ENCODE measurements at regions not wholly inside any gene's neighbourhood (a gene's known extent, or its start where the extent isn't known, plus 50 kb on each side); places are given as distances from the start of the nearest gene placed in this dataset.

GRCh38 chr10:61825628-61826027 lies 75.9 kb upstream of the ARID5B start:
- TF ChIP-seq, protein P1, sequence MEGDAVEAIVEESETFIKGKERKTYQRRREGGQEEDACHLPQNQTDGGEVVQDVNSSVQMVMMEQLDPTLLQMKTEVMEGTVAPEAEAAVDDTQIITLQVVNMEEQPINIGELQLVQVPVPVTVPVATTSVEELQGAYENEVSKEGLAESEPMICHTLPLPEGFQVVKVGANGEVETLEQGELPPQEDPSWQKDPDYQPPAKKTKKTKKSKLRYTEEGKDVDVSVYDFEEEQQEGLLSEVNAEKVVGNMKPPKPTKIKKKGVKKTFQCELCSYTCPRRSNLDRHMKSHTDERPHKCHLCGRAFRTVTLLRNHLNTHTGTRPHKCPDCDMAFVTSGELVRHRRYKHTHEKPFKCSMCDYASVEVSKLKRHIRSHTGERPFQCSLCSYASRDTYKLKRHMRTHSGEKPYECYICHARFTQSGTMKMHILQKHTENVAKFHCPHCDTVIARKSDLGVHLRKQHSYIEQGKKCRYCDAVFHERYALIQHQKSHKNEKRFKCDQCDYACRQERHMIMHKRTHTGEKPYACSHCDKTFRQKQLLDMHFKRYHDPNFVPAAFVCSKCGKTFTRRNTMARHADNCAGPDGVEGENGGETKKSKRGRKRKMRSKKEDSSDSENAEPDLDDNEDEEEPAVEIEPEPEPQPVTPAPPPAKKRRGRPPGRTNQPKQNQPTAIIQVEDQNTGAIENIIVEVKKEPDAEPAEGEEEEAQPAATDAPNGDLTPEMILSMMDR (IDR thresholded peaks at IDR 0.05; ENCODE audit: control insufficient read depth, extremely low read depth, insufficient read depth) = no peak
- H3K4me3 ChIP-seq (ENCODE audit: low read depth, low read length) = no peak overlapping the region
- no peak for DNase-seq (ENCODE audit: low read depth)

GRCh38 chr10:61828034-61828433 lies 73.5 kb upstream of the ARID5B start:
- DNase-seq (ENCODE audit: low read depth) = no peak
- no peak overlapping the region for H3K4me3 ChIP-seq (ENCODE audit: low read depth, low read length)
- TF ChIP-seq, protein P1 (IDR thresholded peaks at IDR 0.05; ENCODE audit: control insufficient read depth, extremely low read depth, insufficient read depth) = no peak

GRCh38 chr10:61828788-61829187 lies 72.7 kb upstream of the ARID5B start:
- DNase-seq (ENCODE audit: low read depth) = peak; percentile 63
- TF ChIP-seq, protein P1 (IDR thresholded peaks at IDR 0.05; ENCODE audit: control insufficient read depth, extremely low read depth, insufficient read depth) = no peak
- no peak overlapping the region for H3K4me3 ChIP-seq (ENCODE audit: low read depth, low read length)

DNA sequence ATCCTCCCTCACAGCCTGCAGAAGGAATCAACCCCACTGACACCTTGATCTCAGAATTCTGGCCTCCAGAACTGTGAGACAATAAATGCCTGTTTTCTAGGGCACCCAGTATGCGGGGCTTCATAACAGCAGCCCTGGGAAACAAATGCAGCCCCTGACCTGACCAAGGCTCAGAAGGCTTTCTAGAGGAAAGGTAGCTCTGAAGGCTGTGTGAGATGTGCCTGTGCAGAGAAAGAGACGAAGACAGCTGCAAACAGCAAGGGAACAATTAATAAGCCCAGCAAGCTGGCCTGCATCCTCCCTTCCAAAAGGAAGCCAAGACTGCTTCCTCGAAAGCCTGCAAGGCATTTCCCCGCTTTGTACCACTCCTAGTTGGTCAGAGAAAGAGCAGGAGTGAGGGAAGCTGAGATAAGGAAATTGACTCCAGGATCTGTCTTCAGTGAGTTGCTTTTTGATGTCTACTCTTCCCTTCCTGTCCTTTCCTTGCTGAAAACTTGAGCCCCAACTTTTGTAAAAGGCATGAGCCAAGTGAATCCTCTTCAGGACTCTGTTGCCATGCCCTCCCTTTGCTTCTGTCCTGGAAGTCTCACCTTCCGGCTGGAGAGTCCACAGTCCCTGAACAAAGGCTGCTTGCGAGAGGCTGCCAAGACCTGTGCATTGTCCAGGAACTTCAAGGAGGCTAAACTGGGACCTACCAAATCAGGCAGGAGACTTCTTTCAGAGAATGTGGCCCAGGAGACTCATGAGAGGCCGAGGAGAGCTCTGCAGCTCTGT lies 71.2 kb upstream of the ARID5B start:
- H3K4me3 ChIP-seq (ENCODE audit: low read depth, low read length) = no peak overlapping the region
- DNase-seq (ENCODE audit: low read depth) = no peak
- TF ChIP-seq, protein P1 (IDR thresholded peaks at IDR 0.05; ENCODE audit: control insufficient read depth, extremely low read depth, insufficient read depth) = no peak

- DNase-seq (ENCODE audit: low read depth) = no peak
- TF ChIP-seq, protein P1 (IDR thresholded peaks at IDR 0.05; ENCODE audit: control insufficient read depth, extremely low read depth, insufficient read depth) = no peak
- no peak overlapping the region for H3K4me3 ChIP-seq (ENCODE audit: low read depth, low read length)
Measured at GRCh38 chr10:61830846-61831273, 70.6 kb upstream of the ARID5B start.

DNA sequence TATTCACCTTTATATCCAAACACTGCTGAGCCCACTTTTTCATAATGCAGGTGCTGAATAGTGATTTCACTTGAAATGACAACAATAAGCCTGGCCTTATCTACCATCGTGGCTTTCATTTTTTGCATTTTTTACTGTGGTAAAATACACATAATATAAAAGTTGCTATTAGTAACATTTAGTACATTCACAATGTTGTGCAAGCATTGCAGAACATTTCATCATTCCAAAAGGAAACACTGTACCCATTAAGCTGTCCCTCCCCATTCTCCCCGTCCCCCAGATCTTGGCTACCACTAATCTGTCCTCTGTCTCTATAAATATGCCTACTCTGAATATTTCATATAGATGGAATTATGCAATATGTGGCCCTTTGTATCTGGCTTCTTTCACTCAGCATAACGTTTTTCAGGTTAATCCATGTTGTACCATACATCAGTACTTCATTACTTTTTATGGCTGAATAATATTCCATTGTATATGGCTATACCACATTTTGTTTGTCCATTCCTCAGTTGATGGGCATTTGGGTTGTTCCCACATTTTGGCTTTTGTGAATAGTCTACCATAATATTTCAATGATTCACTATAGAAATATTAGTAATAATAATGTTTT lies 68.5 kb upstream of the ARID5B start:
- H3K4me3 ChIP-seq (ENCODE audit: low read depth, low read length) = no peak overlapping the region
- TF ChIP-seq, protein P1 (IDR thresholded peaks at IDR 0.05; ENCODE audit: control insufficient read depth, extremely low read depth, insufficient read depth) = no peak
- no peak for DNase-seq (ENCODE audit: low read depth)
